ENCODE measurements at regions not wholly inside any gene's neighbourhood (a gene's known extent, or its start where the extent isn't known, plus 50 kb on each side); places are given as distances from the start of the nearest gene placed in this dataset.

DNA sequence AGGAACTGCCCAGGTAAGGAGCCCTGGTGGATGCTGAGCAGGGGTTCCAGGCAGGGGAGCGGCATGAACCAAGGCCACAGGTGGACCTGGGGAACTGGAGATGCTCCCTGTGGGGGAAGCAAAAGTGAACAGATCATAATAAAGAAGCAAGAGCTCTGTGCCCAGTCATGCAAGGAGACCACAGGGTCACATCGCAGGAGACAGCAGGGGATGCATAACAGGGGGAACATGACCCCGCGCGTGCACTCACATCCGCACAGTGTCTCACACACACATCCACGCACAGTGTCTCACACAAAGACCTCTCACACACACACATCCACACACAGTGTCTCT, 473.3 kb upstream of the HS6ST1 start:
- DNase-seq (ENCODE audit: low spot score), result no peak

DNA sequence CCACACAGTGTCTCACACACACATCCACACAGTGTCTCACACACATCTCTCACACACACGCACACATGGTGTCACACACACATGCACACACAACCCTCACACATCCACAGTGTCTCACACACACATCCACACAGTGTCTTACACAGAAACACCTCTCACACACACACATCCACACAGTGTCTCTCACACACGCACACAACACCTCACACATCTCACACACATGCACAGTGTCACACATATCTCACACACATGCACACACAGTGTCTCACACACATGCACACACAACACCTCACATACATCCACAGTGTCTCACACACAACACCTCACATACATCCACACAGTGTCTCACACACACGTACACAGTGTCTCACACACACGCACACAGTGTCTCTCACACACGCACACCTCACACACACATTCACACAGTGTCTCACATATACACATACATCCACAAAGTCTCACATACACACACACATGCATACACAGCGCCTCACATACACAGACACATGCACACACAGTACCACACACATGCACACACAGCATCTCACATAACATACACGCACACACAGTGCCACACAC, 473.9 kb upstream of the HS6ST1 start:
- peak; percentile 38 for DNase-seq (ENCODE audit: low spot score)

DNA sequence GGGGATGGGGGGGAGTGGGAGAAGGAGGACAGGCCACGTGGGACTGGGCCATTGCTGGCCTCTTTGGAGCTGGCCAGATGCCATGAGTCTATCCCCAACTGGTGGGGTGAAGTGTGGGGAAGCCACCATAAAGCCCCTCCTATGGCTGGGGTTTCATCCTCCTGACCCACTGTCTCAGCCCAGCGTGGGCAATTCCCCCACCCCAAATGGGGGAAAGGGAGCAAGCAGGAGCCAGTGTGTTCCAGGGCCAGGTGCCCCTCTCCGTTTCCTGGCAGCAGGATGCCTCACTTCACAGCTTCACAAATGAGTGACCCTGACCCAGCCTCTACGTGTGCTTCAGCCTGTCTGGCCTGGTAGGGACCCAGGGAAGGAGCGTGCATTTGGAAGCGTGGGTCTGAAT, 474.7 kb upstream of the HS6ST1 start:
- DNase-seq (ENCODE audit: low spot score), result peak; percentile 27

DNA sequence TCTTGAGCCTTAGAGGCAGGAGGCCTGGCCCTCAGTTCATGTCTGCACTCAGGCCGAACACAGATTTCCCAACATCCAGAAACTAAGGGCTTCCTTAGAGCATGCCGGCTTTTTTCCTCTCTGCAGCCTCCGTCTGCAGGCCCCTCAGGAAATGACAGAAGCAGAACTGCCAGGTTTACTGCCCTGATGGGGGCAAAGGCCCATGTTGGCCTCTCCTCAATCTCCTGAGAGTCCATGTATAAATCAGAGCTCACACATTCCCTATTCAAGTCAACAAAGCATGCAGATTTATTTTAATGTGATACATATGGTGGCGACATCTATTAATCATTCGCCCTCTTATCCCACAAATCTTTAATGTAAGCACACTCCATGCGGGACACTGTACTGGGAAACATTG, 475.6 kb upstream of the HS6ST1 start:
- peak; percentile 15 for DNase-seq (ENCODE audit: low spot score)

DNA sequence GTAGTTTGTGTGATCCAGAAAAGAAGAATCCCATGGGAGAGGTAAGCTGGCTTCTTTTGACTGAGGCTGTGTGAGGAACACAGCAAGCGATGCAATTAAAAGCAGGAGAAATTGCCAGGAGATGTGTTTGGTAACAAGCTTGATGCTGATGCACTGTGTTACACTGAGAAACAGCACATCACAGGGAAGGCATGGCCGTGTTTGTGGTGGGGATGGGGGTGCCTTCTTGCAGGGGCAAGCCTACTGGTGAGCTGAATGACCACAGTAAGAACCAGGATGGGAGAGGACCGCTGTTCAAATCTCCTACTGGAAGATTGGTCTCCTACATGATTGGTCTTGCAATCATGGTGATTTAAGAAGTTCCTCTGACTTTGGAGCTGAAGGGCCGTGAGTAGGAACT, 477.7 kb upstream of the HS6ST1 start:
- no peak for DNase-seq (ENCODE audit: low spot score)

DNA sequence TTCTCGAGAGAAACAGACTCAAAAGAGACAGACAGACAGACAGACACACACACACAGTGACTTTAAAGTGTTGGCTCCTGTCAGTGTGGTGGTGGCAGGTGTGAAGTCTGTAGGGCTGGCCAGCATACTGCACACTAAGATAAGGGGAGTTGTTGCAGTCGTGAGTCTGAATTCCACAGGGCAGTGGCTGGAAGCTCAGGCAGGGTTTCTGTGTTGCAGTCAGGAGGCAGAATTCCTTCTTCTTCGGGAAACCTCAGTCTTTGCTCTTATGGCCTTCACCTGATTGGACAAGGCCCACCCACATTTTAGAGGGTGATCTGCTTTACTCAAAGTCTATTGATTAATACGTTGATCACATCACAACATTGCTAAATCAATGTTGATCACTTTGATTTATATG, 478.4 kb upstream of the HS6ST1 start:
- DNase-seq (ENCODE audit: low spot score), result peak; percentile 12

DNA sequence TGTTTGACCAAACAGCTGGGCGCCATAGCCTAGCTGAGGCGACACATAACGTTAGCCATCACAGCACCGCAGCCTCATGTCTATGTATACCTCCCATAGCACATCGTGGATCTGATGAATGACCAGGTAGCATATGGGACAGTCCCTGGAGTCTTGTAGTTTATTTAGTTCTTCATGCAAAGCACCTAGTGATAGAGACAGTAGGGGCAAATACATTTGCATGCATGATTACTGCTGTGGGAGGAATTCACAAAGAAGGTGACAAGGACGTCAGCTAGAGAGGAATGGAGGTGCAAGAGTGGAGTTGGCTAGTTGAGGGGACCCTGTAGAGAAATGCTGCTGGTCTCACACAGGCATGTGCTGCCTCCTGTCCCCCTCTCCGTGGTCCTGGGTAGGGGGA, 478.9 kb upstream of the HS6ST1 start:
- no peak for DNase-seq (ENCODE audit: low spot score)

DNA sequence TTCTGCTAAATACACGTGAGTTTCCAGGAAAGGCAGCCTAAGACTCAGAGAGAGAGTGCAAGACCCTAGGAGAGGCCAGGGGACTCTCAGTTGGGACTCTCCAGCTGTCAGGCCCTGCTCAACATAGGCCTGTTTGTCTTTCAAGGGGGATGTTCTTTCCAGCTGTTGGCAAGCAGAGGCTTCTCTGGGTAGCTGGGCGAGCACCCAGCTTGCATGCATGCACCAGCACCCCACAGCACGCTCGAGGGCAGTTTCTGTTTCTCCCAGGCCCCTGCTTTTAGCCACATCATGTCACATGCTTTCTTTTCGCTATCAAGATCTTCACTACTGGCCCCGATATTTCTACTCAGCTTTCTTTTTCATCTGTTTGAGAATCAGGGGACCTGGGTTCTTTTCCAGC, 479.3 kb upstream of the HS6ST1 start:
- peak; percentile 16 for DNase-seq (ENCODE audit: low spot score)

DNA sequence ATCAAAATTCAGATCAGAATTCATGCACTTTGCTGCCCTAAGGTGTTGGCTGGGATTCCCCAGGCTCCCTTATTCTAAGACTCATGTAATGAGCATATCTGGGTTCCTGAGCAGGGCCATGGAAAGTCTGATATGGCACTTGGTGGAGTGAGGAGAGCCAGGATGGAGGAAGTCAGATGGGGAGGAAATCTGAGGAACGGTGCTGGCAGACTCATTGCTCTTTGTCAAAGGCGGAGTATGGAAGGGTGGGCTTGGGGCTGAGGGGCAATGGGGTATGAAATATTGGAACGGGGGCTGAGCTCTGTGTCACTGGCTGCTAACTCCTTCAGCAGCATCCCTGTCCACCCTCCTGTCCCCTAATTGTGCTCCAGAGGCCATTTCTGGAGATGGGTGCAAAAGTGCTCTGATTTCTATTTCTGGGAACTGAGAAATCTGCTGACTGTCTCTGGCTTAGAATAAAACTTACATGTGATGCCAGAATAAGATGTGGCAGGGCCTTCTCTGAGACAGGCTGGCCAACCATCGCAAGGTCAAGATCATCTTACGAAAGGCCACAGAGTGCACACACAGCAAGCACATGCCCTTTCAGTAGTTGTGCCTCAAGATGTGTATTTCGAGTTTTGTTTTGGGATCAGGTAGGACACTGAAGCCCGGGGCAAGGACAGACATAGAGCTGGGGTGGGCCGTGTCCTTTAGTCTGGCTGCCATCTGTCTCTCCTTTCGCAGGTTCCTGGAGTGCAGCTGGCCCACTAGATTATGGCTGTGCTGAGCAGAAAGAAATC, 480.0 kb upstream of the HS6ST1 start:
- DNase-seq (ENCODE audit: low spot score), result peak; percentile 12

DNA sequence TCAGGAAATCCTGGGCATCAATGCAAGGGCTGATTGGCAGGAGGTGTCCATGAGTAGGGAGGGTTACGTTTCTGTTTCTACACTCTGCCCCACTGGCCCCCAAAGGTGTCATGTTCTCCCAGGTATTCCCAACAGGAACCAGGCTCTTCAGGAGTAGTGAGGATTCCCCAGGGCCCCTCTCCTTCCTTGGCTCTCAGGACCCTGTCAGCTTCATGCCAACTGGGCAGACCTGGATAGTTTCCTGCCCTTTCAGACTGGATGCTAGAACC, 480.6 kb upstream of the HS6ST1 start:
- no peak for DNase-seq (ENCODE audit: low spot score)

DNA sequence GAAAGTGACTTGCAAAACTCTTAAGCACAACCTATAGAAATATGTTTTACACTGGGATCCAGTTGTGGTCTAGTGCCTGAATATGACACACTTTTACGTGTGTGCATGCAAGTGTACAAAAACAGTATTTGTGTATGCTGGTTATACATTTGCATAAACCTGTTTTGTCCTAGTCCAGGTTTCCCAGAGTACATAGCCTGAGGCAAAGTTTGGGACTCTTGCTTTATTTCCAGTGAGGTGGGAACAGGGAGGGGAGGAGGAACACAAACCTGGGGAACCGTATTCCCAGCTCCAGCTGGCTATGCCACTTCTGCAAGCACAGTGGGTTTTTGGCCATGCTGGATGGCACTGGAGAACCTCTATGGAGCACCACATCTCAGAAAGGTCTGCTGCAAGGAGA, 481.1 kb upstream of the HS6ST1 start:
- DNase-seq (ENCODE audit: low spot score), result peak; percentile 23

DNA sequence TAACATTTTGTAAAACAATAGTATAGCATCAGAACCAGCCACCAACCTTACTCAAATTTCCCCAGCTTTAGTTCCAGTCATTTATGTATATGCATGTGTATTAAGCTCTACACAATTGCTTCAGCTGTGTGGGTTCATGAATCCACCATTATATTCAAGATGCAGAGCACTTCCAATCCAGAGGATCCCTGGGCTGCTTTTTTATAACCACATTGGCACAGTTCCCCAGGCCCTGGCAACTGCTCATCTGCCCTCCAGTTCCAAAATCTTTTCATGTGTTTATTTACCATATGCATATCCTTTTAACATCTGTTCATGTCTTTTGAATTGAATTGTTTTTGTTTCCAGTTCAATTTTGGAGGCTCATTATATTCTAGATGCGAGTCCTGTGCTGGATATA, 482.9 kb upstream of the HS6ST1 start:
- no peak for DNase-seq (ENCODE audit: low spot score)

DNA sequence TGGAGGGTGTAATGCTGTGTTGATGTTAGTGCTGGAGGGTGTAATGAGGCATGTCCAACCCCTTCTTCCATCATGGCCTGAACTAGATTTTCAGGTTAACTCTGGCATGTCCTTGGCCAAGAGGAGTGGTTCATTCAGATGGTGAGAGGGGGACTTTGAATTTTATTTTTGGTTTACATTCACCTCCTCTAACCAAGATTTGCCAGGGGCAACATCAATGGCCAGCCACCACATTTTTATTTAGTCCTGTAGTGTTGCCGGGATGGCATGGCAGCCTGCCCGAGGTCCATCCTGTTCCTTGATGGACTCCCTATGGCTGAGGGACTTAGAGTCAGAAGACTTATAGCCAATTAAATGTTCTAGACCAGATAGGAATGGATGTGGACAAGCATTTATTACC, 484.6 kb upstream of the HS6ST1 start:
- no peak for DNase-seq (ENCODE audit: low spot score)

DNA sequence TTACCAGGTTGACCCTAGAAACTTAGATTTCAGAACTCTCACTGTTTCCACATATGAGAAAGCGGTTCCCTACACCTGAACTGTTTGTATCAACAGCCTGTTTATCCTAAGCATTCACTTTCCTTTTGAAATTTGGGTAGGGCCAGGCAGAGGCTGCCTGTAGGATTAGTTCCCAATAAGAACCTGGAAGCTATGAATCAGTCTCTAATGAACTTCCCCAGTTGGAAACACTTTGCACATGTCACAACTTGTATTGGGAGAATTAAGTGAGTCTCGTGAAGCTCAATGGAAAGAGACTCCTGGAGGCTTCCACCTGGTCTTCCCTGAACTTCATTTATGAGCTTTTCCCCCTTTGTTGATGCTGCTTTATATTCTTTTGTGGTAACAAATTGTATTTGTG, 486.6 kb upstream of the HS6ST1 start:
- no peak for DNase-seq (ENCODE audit: low spot score)

DNA sequence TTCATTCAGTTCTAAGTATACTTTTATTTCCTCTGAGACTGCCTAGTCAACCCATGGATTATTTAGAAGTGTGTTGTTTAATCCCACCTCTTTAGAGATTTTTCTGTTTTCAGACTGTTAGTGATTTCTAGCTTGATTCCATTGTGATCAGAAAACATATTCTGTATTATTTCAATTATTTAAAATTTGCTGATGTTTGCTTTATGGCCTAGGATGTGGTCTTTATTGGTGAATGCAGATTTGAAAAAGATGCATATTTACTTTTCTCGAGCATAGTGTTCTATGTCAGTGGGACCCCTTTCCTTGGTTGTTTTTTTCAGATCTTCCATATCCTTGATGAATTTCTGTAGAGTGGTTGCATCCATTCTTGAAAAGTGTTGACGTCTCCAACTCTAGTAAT, 487.2 kb upstream of the HS6ST1 start:
- DNase-seq (ENCODE audit: low spot score), result no peak

DNA sequence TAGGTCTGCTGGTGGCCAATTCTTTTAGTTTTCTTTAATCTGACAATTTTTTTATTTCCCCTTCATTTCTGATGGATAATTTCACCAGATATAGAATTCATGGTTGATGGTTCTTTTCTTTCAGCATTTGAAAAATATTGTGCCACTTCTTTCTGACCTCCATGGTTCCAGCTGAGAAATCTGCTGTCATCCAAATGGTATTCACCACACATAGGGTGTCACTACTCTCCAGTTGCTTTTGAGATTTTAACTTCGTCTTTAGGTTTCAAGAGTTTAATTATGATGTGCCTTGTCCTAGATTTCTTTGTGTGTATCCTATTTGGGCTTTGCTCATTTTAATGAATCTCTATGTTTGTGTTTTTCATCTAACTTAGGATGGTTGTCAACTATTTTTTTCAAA, 488.6 kb upstream of the HS6ST1 start:
- DNase-seq (ENCODE audit: low spot score), result no peak

DNA sequence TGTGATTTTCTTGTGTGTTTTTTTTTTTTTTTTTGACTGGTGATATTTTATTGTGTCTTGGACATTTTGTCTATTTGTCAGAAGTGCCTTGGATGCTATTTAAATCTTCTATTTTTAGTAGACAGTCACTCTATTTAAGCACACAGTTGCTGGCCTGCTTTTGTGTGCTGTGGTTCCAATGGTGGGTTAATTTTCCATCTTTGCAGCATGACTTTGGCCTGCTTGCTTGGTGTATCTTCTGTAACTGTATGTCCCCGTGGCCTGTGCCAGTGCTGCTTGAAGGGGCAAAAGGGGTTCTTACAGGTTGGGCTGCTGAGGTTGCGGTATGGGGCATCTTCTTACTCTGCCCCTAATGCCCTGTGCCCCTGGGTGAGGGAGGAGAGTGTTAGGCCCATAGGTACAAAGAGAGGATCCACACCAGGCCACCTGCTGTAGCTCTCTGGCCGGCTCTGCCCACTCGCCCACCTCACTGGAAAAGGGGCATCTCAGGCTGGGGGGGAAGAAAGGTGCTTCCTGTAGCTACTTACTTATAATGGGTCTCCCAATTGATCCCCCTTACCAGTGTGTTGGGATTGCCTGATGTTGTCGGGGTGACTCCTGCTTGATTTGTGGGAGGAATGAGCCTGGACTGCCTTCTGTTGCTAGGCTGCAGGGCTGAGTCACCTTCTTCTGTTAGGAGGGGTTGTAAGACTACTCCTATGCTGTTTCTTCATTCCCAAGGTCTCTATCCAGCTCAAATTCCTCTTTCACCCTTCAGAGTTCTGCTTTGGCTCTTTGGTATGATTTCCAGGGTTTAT, 490.0 kb upstream of the HS6ST1 start:
- peak; percentile 20 for DNase-seq (ENCODE audit: low spot score)

DNA sequence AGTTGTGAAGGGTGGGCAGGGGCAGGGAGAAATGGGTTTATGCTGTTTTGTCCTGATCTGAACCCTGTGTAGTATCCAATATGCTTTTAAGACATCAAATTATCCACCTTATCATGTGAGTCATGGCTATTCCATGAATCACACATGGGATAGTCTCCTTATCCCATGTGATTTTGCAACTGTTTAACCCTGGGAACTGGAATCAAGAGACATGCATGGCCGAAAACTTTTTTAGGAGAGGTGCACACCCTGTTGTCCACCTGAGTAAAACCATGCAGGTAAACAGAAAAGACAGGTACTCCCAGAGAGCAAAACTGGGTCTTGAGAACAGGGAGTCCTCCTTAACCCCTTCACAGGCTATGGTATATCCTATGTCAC, 490.6 kb upstream of the HS6ST1 start:
- DNase-seq (ENCODE audit: low spot score), result no peak

DNA sequence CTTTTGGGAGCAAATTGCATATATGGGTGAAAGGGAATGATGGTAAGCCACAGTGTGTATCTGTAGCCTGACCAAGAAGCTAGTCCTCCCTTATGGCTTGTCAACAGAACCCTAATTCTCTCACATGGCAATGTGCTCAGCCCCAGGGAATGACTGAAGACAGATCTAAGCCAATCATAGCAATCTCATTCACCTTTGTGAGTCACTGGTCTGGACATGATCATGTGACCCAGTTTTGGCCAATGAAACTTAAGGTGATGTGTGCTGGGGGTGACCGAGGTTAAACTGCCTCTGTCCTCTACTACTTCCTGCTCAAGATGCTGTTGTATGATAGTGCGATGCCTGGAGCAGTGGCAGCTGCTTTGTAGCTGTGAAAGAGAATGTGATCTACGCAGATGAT, 491.2 kb upstream of the HS6ST1 start:
- DNase-seq (ENCODE audit: low spot score), result no peak

DNA sequence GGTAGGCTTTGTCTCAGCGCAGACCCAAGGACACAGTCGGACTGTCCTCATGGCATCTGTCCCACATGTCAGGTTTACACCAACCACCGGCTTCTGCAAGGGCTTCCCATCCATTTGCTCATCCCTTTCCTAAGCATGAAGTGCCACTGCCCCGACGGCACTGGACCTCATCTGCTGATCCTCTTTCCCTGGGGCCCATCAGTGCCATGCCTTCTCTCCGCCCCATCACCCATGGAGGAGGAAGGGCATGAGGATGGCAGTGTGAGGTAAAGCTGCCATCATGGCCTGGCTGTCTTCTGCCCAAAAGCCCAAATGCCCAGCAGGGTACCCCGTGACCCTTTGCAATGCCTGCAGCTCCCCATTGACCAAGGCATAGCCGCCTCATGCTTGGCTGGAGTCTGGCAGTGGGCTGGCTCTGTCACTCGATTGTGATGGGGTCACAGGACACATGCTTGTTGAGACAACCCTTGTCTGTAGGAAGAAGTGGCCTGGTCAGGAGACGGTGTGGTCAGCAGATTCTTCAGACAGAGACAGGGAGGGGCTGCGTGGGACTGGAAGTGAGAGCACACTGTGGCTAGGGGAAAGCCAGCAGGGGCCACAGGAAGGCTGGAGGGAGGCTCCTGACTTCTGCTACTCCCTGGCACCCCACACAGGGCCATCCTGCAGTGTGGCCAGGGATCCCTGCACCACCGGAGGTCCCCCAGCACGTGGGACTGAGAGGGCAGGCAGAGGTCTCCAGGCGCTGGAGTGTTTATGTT, 493.7 kb upstream of the HS6ST1 start:
- DNase-seq (ENCODE audit: low spot score), result peak; percentile 32

DNA sequence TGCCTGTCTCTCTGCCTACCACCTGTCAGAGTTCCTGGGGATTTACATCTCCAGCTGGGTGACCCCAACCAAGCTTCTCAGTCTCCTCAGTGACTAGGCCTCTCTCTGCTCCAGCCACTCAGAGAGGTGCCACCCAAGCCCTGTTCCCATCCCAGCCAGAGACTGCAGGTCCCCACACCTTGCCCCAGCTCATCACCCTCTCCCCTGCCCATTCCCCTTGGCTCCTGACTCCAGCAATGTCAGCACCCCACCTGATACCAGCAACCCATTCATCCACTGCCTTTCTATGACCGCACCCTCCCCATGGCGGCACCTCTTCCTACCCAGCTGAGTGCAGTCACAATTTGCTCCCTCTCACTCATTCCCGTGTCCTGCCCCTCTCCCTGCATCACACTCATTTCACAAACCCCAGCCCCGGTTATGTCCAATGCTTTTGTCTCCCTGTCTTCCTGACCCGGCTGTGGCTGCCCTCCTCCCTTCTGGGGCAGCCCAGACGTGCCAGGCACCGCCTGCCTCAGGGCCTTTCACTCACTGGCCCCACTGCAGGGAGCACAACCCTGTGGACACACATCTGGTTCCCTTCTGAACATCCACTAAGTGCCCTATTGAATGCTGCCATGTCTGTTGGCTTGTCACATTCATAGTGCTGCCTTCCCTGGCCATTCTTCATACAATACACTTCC, 494.8 kb upstream of the HS6ST1 start:
- DNase-seq (ENCODE audit: low spot score), result no peak

DNA sequence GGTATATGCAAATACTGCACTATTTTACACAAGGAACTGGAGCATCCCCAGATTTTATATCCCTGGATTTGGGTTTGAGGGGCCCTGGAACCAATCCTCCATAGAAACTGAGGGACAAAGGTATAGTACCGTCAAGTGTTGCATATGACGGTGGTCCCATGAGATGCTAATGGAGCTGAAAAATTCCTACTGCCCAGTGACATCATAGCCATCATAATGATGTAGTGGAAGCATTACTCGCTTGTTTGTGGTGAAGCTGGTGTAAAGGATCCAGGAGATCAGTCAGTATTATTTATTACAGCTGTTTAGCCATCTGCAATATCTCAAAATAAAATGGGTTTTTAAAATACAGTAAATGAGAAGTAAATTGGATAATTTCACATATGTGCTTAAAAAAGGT, 496.6 kb upstream of the HS6ST1 start:
- DNase-seq (ENCODE audit: low spot score), result no peak

All from ecto neural progenitor cell (in vitro differentiated cells).